GM18508 (cell line): ENCODE measurements at regions not wholly inside any gene's neighbourhood (a gene's known extent, or its start where the extent isn't known, plus 50 kb on each side); places are given as distances from the start of the nearest gene placed in this dataset.
"Not testable (repeated sequence)": the region's sequence is repeated elsewhere in the genome, so short reads cannot be mapped to it uniquely, and the experiment has no call there.

Experiments
- ATAC-seq: cut with Tn5 transposase; IDR thresholded peaks from one replicate; pipeline ENCODE4 v1.9.1; 2021; ENCODE audit warnings: moderate number of reproducible peaks; ENCODE audit not compliant: insufficient read depth, unreplicated experiment

- ATAC-seq = no peak
Observed at GRCh38 chr5:8825139-8825757, 720.6 kb downstream of the SEMA5A start.

DNA sequence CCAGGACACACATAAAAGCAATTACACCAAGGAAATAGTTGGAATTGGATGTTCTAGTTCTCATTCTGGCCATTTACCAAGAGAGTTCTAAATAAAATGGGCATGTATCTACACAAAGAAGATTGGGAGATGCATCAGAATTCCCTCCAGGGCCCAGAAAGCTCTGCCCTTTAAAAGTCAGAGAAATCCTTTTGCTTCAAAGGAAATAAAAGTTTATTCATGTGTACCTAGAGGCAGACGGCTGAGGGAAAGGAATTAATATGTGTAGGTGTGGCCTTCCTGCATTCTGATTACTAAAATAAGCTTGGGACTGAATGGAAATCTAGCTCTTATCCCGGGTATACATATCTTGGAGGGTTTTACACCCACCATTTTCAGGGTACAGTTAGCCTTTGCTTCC, 719.4 kb downstream of the SEMA5A start:
- ATAC-seq = no peak

DNA sequence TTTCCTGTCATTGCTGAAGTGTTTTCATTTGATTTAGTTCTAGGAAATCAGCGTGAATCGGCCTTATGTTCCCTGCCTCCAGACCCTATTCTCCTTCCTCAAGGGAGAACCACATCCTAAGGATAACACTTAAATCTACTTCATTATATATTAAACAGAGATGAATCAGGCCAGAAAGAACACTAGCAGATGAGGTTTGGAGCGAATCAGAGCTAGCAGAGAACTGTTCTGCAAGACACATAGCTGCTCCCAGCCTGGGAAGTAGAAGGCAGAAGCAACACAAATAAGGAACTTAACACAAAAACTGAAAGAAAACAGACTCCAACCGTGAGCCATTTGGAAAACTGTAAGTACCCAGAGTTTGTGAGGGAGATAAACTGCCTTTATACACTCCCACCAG, 718.2 kb downstream of the SEMA5A start:
- ATAC-seq = no peak

DNA sequence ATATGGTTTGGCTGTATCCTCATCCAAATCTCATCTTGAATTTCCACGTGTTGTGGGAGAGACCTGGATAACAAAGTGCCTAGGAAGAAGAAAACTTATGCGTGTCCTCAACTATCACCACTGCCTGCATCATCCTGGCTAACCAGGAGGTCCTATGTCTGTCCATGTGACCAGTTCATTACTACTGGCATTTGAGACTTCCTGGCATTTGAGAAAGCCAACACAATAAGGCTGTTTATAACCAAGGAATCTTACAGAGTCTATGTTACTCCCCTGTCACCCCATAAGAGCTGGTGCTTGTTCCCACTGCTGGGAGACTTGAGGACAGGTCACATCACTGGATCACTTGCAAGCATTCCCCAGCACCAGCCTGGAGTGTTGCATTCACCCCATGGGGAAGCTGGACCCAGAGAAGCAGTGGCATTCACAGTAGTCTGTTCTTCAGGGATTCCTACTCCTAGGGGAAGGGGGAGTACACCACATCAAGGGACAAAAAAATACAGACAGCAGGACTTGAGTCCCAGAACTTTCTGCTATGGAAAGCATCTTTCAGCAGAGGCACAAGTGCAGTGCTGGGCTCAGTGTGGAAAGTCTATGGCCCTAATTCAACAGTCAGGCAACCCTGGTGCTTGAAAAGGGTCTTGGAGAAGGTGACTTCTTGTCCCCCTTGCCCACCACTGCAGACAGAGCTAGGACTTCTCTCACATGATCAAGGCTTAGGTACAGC, 717.1 kb downstream of the SEMA5A start:
- ATAC-seq = no peak

GRCh38 chr5:8829323-8830029, 716.4 kb downstream of the SEMA5A start:
- ATAC-seq = no peak

GRCh38 chr5:8831251-8831650, 714.6 kb downstream of the SEMA5A start:
- no peak for ATAC-seq

DNA sequence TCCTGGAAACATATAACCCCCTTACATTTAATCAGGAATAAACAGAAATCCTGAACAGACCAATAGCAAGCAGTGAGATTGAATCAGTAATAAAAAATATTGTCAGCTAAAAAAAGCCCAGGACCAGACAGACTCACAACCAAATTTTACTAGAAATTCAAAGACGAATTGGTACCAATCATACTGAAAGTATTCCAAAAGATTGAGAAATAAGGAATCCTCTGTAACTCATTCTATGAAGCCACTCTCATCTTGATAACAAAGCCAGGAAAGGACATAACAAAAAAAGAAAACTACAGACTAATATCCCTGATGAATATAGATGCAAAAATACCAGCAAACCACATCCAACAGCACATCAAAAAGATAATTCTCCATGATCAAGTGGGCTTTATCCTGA, 714.0 kb downstream of the SEMA5A start:
- ATAC-seq = no peak

DNA sequence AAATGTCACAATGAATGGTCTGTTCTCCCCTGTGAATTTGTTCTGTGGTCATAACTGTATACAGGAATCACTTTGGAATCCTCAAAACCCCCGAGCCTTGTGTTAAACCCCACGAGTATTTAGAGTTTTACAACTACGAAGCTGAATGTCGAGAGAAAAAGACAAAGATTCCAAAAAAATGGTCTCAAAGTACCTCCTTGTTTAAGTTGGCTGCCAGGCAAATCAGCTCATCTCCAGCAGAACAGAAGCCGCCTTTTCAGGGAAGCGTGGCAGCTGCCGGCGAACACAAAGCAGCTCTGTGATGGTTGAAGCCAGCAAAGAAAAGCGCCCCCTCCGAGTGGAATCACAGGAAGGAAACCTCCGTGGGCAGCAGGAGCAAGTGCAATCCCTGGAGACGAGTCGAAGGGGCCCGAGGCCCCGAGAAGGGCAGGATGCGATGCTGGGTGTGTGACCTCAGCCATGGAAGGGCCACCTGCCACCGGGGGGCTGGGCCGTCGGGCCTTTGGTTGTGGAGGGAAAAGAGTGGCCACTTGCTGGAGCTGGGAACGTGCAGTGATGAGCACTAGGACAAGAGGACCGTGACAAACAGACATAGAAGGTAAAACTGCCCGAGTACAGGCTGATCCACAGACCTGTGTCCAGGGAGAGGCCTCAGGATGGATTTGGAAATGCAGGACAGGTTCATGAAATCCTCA, 706.4 kb downstream of the SEMA5A start:
- ATAC-seq = no peak

DNA sequence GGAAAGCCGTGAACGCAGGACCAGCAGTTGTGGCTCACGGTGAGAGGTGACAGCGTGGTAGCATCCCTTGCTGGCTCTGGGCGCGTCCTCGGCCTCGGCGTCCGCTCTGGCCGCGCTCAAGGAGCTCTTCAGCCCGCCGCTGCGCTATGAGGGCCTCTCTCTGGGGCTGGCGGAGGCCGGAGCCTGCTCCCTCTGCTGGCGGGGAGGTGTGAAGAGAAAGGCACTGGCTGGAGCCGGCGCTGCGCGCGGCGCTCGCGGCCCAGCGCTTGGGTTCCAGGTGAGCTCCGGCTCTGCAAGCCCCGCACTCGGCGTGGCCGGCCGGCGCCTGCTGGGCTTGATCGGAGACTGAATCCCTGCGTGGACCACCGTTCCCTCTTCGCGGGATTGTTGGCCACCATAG, 705.6 kb downstream of the SEMA5A start:
- ATAC-seq = no peak

DNA sequence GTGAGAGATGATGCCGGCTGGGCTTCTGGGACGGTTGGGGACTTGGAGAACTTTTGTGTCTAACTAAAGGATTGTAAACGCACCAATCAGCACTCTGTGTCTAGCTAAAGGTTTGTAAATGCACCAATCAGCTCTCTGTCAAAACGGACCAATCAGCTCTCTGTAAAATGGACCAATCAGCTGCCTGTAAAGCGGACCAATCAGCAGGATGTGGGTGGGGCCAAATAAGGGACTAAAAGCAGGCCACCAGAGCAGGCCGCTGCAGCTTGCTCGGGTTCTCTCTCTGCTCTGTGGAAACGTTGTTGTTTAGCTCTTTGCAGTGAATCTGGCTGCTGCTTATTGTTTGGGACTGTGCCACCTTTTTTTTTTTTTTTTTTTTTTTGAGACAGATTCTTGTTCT, 705.1 kb downstream of the SEMA5A start:
- ATAC-seq = not testable (repeated sequence)

- no peak for ATAC-seq
Observed at GRCh38 chr5:8842971-8843551, 702.8 kb downstream of the SEMA5A start.

- ATAC-seq = no peak
Observed at GRCh38 chr5:8843771-8844170, 702.1 kb downstream of the SEMA5A start.

- ATAC-seq = no peak
Observed at GRCh38 chr5:8844206-8844605, 701.7 kb downstream of the SEMA5A start.

DNA sequence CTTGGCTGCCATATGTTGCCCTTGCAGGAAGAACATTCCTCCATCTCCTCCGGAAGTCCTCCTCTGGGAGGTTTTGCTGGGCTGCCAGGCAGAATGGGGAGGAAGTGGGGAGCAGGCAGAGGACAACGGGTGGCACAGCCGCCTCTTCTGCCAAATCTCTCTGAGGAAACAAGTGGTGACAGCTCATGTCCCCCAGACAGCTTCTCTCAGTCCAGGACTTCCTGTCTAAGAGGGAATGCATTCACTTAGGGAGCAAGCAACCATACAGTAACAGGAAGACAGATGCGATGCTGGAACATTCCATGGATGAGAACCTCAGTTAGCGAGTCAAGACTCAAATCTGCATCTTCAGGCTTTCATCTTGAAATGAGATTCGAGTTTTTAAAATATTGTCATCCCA, 701.0 kb downstream of the SEMA5A start:
- ATAC-seq = no peak

DNA sequence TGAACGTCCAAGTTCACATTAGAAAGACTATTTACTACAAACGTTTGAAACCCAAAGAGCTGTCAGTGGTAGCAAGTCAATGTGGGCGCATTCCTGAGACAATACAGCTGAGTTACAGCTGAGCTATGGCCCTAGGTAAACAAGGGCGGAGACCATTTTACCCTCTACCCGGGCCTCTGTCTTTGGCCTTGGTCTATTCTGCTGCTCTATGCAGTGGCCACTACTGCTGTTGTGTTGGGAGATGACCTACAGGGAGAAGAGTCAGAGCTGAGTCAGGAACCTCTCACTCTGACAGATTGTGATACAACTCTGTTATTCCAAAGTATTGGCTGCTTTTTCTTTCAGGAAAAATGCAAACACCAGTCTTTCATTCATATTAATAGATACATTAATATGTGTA, 700.6 kb downstream of the SEMA5A start:
- no peak for ATAC-seq

GRCh38 chr5:8848366-8848765, 697.5 kb downstream of the SEMA5A start:
- no peak for ATAC-seq

DNA sequence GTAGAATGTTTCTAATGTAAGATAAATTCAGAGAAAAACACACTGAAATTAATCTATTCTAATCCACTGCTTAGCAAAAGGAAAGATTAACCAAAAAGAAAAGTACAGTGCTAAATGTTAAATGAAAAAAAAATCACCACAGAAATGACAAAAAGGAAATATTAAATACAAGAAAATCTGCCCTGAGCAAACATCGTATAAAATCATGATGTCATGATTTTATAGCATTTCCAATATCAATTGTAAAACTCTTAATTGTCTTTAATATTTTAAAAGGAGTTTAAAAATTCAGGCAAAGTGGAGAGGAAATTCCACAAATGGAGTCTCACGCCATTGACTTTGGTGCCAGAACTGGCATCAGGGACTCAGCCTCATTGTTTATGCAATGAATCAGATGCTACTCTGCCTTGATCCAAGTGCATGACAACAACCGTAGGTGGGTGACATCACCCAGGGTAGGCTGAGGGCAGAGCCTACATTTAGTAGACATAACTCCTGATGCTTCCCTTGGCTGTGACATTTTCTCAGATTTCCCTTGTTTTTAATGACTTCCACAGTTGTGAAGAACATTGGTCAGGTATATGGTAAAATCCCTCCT, 696.8 kb downstream of the SEMA5A start:
- ATAC-seq = no peak

- no peak for ATAC-seq
Observed at GRCh38 chr5:8851101-8851500, 694.8 kb downstream of the SEMA5A start.

GRCh38 chr5:8857051-8857450, 688.8 kb downstream of the SEMA5A start:
- ATAC-seq = no peak

- ATAC-seq = no peak
Observed at GRCh38 chr5:8861764-8862163, 684.1 kb downstream of the SEMA5A start.
